Peyer's patch (tissue), 4 donors: ENCODE measurements at regions not wholly inside any gene's neighbourhood (a gene's known extent, or its start where the extent isn't known, plus 50 kb on each side); places are given as distances from the start of the nearest gene placed in this dataset.

Experiments
- CTCF ChIP-seq, 6 experiments: fragments of 450-650 bp in 4 of 6; fragments of 200-600 bp in 2 of 6; sonication (generic) in 1 of 6; IDR thresholded peaks; one replicate each; pipeline ENCODE4 v1.5.1; 2017 to 2019; ENCODE audit warnings: antibody characterized with exemption in 6 of 6, mild to moderate bottlenecking in 3 of 6, moderate library complexity in 1 of 6
- POLR2A ChIP-seq, 2 donors: fragments of 450-650 bp; IDR thresholded peaks; one replicate each; pipeline ENCODE4 v1.5.1; 2017; ENCODE audit warnings: antibody characterized with exemption in 2 of 2, mild to moderate bottlenecking in 2 of 2, moderate library complexity in 2 of 2

GRCh38 chr9:89822996-89823395, 218.2 kb downstream of the GADD45G start:
- no peak for TF ChIP-seq CTCF (IDR thresholded peaks at IDR 0.05)
- TF ChIP-seq POLR2A (IDR thresholded peaks at IDR 0.05) = no peak
